Retina (tissue), 1 donor: ENCODE measurements at regions not wholly inside any gene's neighbourhood (a gene's known extent, or its start where the extent isn't known, plus 50 kb on each side); places are given as distances from the start of the nearest gene placed in this dataset.

Experiments used
- DNase-seq: peaks from one replicate; pipeline ENCODE4 v3.0.0-alpha.2; 2016

DNA sequence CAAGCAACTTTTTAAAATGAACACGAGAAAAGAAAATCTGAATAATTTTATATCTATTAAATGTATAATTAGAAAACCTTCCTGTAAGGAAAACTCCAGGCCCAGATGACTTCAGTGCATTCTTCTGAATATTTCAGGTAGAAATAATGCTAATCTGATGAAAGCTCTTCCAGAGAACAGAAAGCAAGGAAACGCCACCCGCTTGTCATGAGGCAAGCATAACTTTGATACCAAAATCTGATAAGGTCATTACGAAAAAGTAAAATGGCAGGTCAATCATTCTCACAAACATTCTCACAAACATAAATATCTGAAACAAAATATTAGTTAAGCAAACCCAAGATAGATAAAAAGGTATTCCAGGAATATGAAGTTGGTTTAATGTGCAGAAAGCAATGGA, 60.6 kb upstream of the PCSK6 start:
- DNase-seq, result no peak

DNA sequence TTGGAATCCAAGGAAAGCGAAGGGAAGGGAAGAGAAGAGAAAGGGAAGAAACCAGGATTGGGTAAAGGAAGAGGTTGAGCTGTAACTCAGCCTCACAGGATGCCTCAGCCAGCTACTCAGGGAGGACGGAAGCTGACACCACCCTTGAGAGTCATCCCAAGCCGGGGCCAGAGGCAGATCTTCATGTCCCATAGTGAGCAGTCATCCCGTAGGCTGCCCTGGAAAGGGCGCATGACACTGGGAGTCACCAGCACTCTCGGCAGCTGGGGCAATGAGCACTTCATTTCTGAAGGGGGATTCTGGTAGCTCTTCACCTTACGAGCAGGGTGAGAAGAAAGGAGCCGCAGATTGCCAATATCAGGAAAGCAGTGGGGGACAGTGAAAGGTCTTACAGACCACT, 60.1 kb upstream of the PCSK6 start:
- no peak for DNase-seq

DNA sequence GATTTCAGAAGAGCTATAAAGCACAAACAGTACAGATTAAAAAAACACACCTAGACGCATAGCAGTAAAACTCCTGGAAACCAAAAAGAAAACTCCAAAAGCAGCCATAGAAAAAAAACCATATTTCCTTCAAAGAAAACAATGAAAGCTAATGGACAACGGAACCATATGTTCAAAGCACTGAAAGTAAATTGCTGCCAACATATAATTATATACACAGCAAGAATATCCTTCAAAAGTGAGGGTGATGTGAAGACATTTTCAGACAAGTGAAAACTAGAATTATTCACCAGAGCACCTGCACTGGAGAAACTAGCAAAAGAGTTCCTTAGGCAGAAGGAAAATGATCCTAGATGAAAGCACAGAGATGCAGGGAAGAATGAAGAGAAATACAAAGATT, 58.2 kb upstream of the PCSK6 start:
- DNase-seq, result no peak

DNA sequence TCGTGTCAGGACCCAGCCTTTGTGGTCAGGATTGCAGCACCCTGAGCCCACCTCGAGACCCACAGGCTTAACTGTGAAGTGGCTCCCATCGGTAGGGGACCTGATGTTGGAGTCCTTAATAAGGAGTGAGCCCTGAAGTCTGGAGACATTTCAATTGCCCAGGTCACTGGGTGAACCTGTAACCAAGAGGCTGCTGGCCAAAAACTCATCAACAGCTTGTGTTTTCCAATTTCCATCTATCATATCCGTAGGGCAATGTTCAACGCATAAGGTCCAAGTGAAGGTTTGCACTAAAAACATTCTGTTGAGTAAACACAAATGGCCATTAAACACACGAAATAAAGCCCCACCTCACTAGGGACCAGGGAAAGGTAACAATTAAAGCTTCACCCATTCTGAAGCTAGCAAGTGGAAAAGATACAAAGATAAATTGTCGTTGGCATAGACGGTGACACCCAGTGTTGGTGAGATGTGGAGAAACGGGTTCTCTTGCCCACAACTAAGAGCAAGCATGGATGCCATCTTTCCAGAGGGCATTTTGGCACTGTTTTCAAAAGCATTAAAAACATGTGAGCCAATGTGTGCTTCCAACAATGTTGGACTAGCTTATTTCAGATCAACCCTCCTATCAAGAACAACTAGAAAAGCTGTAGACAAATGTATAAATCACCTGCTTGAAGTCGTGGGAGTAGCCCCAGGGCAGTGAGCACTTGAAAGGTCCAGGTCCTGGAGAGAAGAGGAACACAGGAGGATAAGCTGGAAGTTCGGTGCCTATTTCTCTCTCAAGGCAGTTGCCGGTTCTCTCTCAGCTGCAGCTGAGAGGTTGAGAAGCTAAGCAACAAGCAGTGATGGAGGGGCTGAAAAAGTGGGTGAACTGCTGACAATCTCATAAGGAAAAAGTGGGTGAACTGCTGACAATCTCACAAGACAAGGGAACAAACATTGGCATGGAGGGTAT, 56.3 kb upstream of the PCSK6 start:
- no peak for DNase-seq

DNA sequence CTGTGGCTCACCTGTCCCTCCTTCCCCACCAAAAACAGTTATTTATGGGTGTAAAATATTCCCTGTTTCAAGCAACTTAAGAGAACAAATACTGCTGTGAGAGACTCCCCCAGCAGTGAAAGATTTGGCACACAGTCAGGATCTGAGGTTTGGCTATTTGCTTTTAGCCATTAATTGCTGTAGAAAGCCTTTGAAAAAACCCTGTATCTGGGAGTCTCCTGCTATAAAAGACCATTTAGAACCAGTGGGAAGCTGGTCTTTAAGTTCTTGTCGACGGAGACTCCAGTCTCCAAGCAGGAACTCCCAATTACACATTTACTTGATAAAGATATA, 55.1 kb upstream of the PCSK6 start:
- DNase-seq, result no peak

DNA sequence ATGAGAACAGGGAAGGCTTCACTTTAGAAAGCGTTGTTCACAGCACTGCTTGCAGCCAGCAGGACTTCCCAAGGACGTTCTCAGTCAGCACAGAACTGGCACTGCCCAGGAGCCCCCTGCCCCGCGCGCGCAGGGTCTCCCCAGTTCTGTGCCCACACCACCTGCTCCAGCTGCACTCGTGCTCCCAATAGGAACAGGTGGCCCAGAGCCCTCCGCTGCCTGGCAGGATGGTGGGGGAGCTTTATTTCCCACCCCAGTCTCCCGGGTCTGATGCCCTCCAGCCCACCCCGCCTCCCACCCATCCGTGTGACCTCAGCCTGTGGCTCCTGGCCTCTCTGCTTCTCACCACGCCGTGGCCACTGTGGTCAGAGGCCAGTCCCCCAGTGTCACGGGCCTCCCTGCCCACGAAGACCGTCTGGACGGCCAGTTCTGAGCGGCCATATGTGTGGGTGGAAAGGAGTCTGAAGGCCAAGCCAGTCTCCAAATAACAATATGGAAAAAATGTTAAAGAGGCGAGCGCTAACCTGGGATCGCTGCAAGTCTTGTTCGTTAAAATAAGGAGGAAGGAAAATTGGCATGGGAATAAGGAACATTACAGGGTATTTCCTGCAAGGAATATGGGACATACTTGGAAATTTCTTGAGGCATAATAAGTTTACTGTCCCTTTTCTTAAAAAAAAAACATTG, 54.6 kb upstream of the PCSK6 start:
- no peak for DNase-seq

DNA sequence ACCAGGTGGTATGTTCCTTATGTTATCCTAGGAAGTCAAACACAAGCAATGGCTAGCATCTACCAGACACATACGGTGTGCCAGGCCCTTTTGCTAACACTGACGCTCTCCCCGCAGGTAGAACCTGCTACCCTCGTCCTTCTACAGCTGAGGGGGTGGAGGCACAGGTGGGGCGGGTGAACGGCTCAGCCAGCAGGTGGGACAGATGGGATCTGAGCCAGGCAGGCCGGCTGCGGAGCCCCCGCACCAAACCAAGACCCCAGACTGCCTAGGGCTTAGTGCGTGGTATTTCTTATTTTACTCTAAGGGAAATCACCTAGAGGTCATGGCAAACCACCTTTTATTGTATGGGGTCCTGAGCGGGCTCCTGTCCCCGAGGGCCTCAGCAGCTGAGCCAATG, 53.9 kb upstream of the PCSK6 start:
- no peak for DNase-seq

DNA sequence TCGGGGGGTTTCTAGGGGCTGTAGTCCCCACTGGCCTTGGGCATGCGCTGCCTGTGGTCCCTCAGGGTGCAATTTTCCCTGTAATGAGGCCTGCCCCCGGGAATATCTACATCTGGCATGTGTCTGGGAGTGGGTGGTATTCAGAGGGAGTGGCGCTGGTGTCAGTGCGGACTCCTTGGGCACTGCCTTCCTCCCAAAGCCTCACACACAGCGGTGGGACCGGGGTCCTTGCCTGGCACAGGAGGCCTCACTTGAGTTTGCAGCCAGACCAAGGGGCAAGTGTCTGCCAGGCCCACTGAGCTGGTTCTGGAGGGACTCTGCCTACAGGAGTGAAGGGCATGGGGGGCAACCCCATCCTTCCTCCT, 53.5 kb upstream of the PCSK6 start:
- no peak for DNase-seq

DNA sequence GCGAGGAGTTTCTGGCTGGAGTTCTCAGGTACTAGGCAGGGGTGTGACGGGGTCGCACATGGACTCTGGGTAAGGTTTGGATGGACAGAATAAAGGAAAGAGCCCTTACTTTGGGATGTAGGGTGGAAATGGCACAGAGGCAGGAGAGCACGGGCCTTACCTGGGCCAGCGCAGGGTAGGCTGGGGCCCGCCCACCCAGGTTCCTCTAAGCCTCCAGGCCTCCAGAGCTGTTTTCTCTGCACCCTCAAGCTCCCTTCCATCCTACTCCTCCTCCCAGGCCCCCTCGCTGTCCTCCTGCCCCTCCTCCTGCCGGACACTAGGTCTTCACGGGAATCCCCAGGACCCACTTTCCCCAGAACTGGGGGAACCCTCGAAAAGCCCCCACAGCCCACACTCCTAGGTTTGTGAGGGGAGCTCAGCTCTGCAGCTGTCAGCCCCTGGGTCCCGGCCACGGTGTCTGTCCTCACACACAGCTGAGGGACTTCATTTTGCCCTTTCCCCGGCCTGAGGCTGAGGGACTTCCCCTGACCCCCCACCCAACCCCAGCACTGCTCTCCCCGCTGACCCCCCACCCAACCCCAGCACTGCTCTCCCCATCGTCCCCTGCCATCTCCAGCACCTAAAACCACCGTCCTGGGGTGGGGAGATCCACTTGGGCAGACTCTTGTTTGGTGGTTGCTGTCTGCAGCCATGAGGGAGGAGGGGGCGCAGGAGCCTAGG, 53.0 kb upstream of the PCSK6 start:
- DNase-seq, result no peak

DNA sequence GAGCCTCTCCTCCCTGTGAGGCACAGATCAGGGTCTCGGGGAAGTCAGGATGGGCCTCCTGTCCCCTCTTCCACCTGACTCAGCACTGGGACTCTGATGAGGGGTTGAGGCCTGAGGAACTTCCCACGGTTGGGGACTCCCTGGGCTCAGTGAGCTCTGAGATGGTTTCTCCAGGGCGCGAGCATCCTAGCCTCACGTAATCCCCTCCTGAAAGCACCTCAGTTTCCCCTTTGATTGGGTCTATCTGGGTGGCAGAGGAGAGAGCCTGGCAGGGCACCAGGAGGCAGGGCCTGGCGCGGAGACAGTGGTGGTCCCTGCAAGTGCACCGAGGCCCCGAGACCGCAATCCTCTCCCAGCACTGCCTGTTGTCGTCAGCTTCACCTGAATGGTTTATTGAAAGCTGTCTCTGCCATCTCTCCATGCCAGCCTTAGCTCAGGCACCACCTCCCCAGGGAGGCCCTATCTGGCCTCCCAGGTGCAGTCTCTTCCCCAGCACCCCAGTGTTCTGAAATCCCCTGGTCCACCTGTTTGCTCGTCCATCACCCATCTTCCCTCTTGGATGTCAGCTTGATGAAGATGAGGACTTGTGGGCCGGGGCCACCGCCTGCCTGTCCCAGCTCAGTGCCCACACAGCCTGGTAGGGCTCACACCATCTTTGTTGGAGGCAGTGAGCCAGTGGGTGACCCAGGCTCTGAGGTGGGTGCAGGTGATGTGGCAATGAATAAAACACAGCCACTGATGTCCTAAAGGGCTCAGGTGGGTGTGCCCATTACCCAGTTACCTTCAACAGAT, 52.2 kb upstream of the PCSK6 start:
- no peak for DNase-seq

DNA sequence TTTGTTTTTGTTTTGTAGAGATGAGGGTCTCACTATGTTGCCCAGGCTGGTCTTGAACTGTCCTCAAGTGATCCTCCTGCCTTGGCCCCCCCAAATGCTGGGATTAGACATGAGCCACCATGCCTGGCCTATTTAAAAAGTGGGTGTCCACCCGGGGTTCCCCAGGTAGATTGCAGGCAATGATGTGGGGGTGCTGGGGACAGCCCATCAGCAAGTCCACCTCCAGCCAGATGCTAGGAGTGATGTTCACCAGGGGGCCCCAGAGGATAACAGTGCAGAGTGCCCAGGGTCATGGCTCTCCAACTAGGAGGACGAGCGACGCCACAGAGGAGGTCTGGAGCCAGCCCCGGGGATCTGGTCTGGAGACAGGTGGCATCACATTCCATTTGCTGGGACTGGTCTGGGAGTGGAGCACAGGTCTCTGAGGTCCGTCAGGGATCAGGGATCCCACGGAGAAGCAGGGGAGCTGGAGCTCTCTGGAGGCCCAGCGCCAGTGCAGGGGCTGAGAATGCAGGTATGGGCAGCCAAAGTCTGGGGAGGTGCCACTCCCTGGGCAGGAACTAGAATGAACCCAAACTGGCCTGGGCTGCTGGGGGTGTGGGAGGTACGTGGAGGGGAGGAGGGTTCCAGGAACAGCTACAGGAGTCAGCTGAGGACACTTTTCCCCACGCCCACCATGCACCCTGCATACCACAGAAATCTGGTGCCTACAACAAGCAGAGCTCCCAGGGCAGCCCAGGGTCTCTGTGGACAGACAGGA, 51.2 kb upstream of the PCSK6 start:
- DNase-seq, result no peak

DNA sequence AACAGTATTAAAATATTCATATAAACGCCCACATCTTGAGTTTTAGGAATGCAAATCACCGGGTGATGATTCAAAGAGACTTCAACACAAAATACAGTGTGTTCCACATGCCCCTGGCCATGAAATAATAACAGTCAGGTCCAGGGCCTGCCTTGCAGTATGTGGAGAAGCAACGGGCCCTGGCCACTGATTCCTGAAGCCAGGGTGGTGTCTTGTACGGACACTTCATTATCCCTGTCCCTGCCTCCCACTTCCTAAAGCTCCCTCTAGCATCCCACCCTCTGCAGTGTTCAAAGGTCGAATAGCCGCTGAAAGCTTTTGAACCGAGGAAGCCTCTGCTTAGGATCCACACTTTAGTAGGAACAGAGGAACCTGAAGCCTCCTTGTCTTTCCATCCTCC, 50.4 kb upstream of the PCSK6 start:
- no peak for DNase-seq

DNA sequence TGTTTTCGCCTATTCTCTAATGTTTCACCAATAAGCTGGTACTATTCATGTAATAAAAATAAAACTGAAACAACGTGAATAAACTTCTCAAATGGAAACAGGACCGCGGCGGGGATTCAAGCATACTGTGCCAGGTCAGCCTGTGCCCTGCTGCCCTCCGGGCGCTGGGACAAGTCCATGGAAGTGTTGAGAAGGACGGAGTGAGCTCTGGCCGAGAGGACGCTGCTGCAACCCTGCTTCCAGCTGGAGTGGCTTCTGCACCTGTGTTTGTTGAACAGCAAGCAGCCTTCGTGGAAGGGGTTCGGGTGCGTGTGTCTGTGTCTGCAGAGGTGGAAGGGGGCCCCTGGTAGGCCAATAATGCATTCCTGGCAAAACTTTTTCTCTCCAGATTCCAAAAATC, 50.0 kb upstream of the PCSK6 start:
- no peak for DNase-seq
